Chondrocyte (in vitro differentiated cells): ENCODE measurements at regions not wholly inside any gene's neighbourhood (a gene's known extent, or its start where the extent isn't known, plus 50 kb on each side); places are given as distances from the start of the nearest gene placed in this dataset.

Experiments
- DNase-seq: peaks from one replicate; pipeline ENCODE4 v3.0.0; 2021; ENCODE audit warnings: mixed read lengths, low spot score
- H3K27ac Mint-ChIP-seq: one replicate; pipeline ENCODE4 v1.8.0; 2021; ENCODE audit warnings: mild to moderate bottlenecking, moderate library complexity, mixed read lengths; ENCODE audit not compliant: unreplicated experiment
- H3K27me3 Mint-ChIP-seq: 2 replicates; pipeline ENCODE4 v1.8.0; 2021; ENCODE audit warnings: low read depth, mixed read lengths
- H3K36me3 Mint-ChIP-seq: 2 replicates; pipeline ENCODE4 v1.8.0; 2021; ENCODE audit warnings: low read depth, mixed read lengths
- H3K4me1 Mint-ChIP-seq: 2 replicates; pipeline ENCODE4 v1.8.0; 2021; ENCODE audit warnings: low read depth, mild to moderate bottlenecking, mixed read lengths
- H3K4me3 Mint-ChIP-seq: one replicate; pipeline ENCODE4 v1.8.0; 2021; ENCODE audit warnings: mild to moderate bottlenecking, moderate library complexity, mixed read lengths; ENCODE audit not compliant: unreplicated experiment
- H3K9me3 Mint-ChIP-seq: 2 replicates; pipeline ENCODE4 v1.8.0; 2021; ENCODE audit warnings: low read depth, mixed read lengths
- TF ChIP-seq, protein P1 (sequence below): fragments of 200-600 bp; sonication (generic); IDR thresholded peaks from 2 replicates; pipeline ENCODE4 v1.5.0; 2021; ENCODE audit warnings: antibody characterized with exemption, mild to moderate bottlenecking, moderate library complexity

DNA sequence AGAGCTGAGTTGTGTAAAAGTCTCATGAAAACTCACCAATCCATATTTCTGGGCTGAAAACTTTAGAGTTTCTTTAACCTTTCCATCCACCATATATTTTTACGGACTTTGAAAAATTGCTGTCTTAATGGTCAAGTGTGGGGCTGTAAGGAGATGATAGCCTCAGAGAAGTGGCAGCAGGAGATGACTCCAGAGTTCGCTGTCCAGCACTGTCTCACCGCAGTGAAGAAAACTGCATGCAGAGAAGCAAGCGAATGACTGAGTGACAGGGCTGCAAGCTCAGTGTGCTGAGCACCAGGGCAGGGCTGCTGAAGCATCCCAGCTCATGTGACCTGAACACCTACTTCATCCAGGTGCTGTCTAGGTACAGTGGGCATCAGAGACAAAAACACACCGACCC, 564.5 kb downstream of the ACTR3B start:
- no peaks in the 10 kb centered on the region for H3K27me3 Mint-ChIP-seq
- peaks cover 3% of the 10 kb centered on the region for H3K36me3 Mint-ChIP-seq
- peaks cover 70% of the 10 kb centered on the region for H3K9me3 Mint-ChIP-seq
- no peak overlapping the region for H3K4me3 Mint-ChIP-seq
- TF ChIP-seq, protein P1, sequence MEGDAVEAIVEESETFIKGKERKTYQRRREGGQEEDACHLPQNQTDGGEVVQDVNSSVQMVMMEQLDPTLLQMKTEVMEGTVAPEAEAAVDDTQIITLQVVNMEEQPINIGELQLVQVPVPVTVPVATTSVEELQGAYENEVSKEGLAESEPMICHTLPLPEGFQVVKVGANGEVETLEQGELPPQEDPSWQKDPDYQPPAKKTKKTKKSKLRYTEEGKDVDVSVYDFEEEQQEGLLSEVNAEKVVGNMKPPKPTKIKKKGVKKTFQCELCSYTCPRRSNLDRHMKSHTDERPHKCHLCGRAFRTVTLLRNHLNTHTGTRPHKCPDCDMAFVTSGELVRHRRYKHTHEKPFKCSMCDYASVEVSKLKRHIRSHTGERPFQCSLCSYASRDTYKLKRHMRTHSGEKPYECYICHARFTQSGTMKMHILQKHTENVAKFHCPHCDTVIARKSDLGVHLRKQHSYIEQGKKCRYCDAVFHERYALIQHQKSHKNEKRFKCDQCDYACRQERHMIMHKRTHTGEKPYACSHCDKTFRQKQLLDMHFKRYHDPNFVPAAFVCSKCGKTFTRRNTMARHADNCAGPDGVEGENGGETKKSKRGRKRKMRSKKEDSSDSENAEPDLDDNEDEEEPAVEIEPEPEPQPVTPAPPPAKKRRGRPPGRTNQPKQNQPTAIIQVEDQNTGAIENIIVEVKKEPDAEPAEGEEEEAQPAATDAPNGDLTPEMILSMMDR, result no peak
- H3K4me1 Mint-ChIP-seq, result no peaks in the 10 kb centered on the region
- no peak for DNase-seq
- H3K27ac Mint-ChIP-seq, result no peak overlapping the region

DNA sequence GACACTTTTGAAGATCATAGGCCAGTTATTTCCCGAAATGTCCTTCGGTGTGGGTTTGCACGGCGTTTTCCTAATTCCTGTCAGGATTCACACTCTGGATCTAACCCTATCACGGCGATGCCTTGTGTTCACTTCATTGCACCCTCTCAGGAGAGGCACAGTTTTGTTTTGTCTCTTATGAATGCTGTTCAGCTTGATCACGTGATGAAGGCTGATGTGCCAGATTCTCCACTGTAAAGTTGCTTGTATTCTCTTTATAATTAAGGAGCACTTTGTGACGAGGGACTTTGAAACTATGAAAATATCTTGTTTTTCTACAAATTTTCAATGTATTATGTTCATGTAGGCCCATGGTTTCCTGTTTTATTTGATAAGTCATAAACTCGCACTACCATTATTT, 568.1 kb downstream of the ACTR3B start:
- Mint-ChIP-seq H3K9me3 (peaks cover 66% of the 10 kb centered on the region), H3K27ac (no peak overlapping the region)
- TF ChIP-seq, protein P1, result no peak

DNA sequence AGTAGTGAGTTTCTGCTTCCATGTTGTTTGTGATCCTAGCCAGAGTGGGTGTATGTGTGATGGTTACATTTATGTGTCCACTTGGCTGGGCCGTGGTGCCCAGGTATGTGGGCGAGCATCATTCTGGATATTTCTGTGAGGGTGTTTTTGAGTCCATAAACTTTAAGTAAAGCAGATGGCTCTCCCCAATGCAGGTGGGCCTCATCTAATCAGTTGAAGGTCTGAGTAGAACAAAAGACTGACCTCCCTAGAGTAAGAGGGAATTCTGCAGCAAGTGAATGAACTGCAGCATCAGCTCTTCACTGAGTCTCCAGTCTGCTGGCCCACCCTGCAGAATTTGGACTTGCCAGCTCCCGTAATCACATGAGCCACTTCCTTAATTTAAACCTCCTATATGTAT, 571.9 kb downstream of the ACTR3B start:
- TF ChIP-seq, protein P1, result no peak
- H3K36me3 Mint-ChIP-seq, result no peaks in the 10 kb centered on the region
- DNase-seq, result no peak
- no peaks in the 10 kb centered on the region for H3K4me1 Mint-ChIP-seq
- no peak overlapping the region for H3K4me3 Mint-ChIP-seq
- H3K27me3 Mint-ChIP-seq, result no peaks in the 10 kb centered on the region
- no peak overlapping the region for H3K27ac Mint-ChIP-seq
- H3K9me3 Mint-ChIP-seq, result peaks cover 65% of the 10 kb centered on the region

More for the DNA sequence above, 568.1 kb downstream of the ACTR3B start:
- Mint-ChIP-seq H3K4me3 (no peak overlapping the region), H3K4me1 (no peaks in the 10 kb centered on the region), H3K27me3 (no peaks in the 10 kb centered on the region), H3K36me3 (no peaks in the 10 kb centered on the region)
- DNase-seq, result no peak

DNA sequence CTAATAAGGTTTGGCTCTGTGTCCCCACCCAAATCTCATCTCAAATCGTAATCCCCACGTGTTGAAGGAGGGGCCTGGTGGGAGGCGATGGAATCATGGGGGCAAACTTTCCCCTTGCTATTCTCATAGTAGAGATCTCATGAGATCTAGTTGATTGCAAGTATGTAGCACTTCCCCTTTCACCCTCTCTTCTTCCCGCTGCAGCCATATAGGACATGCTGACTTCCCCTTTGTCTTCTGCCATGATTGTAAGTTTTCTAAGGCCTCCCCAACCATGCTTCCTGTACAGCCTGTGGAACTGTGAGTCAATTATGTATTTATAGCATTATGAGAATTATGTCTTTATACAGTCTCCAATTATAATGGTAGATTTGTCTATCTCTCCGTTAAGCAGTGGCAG, 594.5 kb downstream of the ACTR3B start:
- no peaks in the 10 kb centered on the region for H3K36me3 Mint-ChIP-seq
- no peak for DNase-seq
- peaks cover 64% of the 10 kb centered on the region for H3K9me3 Mint-ChIP-seq
- TF ChIP-seq, protein P1, result no peak
- H3K4me1 Mint-ChIP-seq, result no peaks in the 10 kb centered on the region
- H3K27me3 Mint-ChIP-seq, result no peaks in the 10 kb centered on the region
- H3K4me3 Mint-ChIP-seq, result no peak overlapping the region
- H3K27ac Mint-ChIP-seq, result no peak overlapping the region

DNA sequence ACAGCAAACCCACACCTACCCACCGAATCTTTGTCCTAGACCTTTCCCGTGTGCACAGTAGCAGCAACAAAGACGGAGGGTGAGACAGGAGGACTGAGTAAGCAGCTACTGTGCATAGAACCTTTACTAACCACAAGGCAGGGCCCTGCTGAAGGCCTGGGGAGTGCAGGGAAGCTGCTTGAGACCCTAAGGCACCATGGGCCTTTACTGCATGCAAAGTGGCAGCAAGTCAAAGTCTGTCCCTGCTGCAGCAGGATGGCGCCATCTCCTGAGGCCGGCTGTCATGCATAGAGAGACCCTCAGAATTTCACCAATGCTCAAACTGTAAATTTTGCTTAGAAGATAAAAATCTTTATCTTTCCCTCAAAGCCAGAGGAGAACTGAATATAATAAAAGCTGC, 610.5 kb downstream of the ACTR3B start:
- Mint-ChIP-seq H3K4me1 (no peaks in the 10 kb centered on the region), H3K36me3 (no peaks in the 10 kb centered on the region), H3K27ac (no peak overlapping the region), H3K27me3 (no peaks in the 10 kb centered on the region), H3K4me3 (no peak overlapping the region), H3K9me3 (peaks cover 49% of the 10 kb centered on the region)
- TF ChIP-seq, protein P1, result no peak
- no peak for DNase-seq
